NCI-H526 (cell line): ENCODE measurements at regions not wholly inside any gene's neighbourhood (a gene's known extent, or its start where the extent isn't known, plus 50 kb on each side); places are given as distances from the start of the nearest gene placed in this dataset.
"Not testable (repeated sequence)": the region's sequence is repeated elsewhere in the genome, so short reads cannot be mapped to it uniquely, and the experiment has no call there.

Experiments used
- DNase-seq, 2 experiments: peaks; one replicate each; lab custom pipeline; 2025; lab: John Stamatoyannopoulos, UW

GRCh38 chr11:90774727-90775566, 552.1 kb upstream of the CHORDC1 start:
- no peak for DNase-seq

- DNase-seq, result no peak
Observed at GRCh38 chr11:90770007-90770406, 547.2 kb upstream of the CHORDC1 start.

GRCh38 chr11:90766121-90766520, 543.3 kb upstream of the CHORDC1 start:
- DNase-seq, result no peak

- no peak for DNase-seq
Observed at GRCh38 chr11:90764691-90765090, 541.8 kb upstream of the CHORDC1 start.

- no peak for DNase-seq
Observed at GRCh38 chr11:90757849-90758494, 535.1 kb upstream of the CHORDC1 start.

GRCh38 chr11:90756617-90757016, 533.8 kb upstream of the CHORDC1 start:
- DNase-seq, result no peak

- no peak for DNase-seq
Observed at GRCh38 chr11:90753546-90753945, 530.7 kb upstream of the CHORDC1 start.

- no peak for DNase-seq
Observed at GRCh38 chr11:90747057-90747456, 524.2 kb upstream of the CHORDC1 start.

- no peak for DNase-seq
Observed at GRCh38 chr11:90744169-90744568, 521.3 kb upstream of the CHORDC1 start.

- DNase-seq, result no peak
Observed at GRCh38 chr11:90738799-90739198, 516.0 kb upstream of the CHORDC1 start.

- no peak for DNase-seq
Observed at GRCh38 chr11:90737444-90738050, 514.7 kb upstream of the CHORDC1 start.

GRCh38 chr11:90732486-90732885, 509.6 kb upstream of the CHORDC1 start:
- no peak for DNase-seq

- DNase-seq, result peak; percentile 83 to 85
Observed at GRCh38 chr11:90723475-90723874, 500.6 kb upstream of the CHORDC1 start.

- no peak for DNase-seq
Observed at GRCh38 chr11:90722552-90723190, 499.8 kb upstream of the CHORDC1 start.

- no peak for DNase-seq
Observed at GRCh38 chr11:90717522-90717921, 494.7 kb upstream of the CHORDC1 start.

GRCh38 chr11:90705661-90706060, 482.8 kb upstream of the CHORDC1 start:
- no peak for DNase-seq

- DNase-seq, result no peak
Observed at GRCh38 chr11:90704510-90704909, 481.7 kb upstream of the CHORDC1 start.

GRCh38 chr11:90701716-90702115, 478.9 kb upstream of the CHORDC1 start:
- DNase-seq, result no peak

GRCh38 chr11:90700789-90701439, 478.1 kb upstream of the CHORDC1 start:
- DNase-seq, result no peak

GRCh38 chr11:90699791-90700400, 477.0 kb upstream of the CHORDC1 start:
- no peak for DNase-seq

GRCh38 chr11:90698238-90698637, 475.4 kb upstream of the CHORDC1 start:
- no peak for DNase-seq

- not testable (repeated sequence) for DNase-seq
Observed at GRCh38 chr11:90675496-90675895, 452.6 kb upstream of the CHORDC1 start.
